ENCODE measurements at regions not wholly inside any gene's neighbourhood (a gene's known extent, or its start where the extent isn't known, plus 50 kb on each side); places are given as distances from the start of the nearest gene placed in this dataset.

- TF ChIP-seq, protein P1, sequence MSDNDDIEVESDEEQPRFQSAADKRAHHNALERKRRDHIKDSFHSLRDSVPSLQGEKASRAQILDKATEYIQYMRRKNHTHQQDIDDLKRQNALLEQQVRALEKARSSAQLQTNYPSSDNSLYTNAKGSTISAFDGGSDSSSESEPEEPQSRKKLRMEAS (IDR thresholded peaks at IDR 0.05), result no peak
- TF ChIP-seq CBX2 (IDR thresholded peaks at IDR 0.05; ENCODE audit: low read depth, low read length) (no peak), CBX2 (CRISPR knock-in tag; IDR thresholded peaks at IDR 0.05; ENCODE audit: low read depth) (no peak), SOX5 (CRISPR knock-in tag; IDR thresholded peaks at IDR 0.05; ENCODE audit: borderline replicate concordance) (no peak)
These were observed 57.7 kb upstream of the TNS3 start for GRCh38 chr7:47639495-47640110.

Data from HepG2 (cell line).